ENCODE measurements at regions not wholly inside any gene's neighbourhood (a gene's known extent, or its start where the extent isn't known, plus 50 kb on each side); places are given as distances from the start of the nearest gene placed in this dataset.

- no peak overlapping the region for H2AFZ ChIP-seq (ENCODE audit: control insufficient read depth, low read length)
- no peaks in the 10 kb centered on the region for H3K4me1 ChIP-seq (ENCODE audit: control insufficient read depth, extremely low read depth, insufficient read depth, low read length)
- H3K27ac ChIP-seq (ENCODE audit: control insufficient read depth, insufficient read depth, low read length): no peak overlapping the region
- no peaks in the 10 kb centered on the region for H3K27me3 ChIP-seq (ENCODE audit: control insufficient read depth, extremely low read depth, insufficient read depth, low read length)
- TF ChIP-seq CTCF (optimal IDR thresholded peaks at IDR 0.05 in 1 of 3, IDR thresholded peaks at IDR 0.05 in 1 of 3, conservative IDR thresholded peaks at IDR 0.05 in 1 of 3; ENCODE audit: extremely low read depth in 1 of 3, insufficient read depth in 2 of 3, low read length in 3 of 3): no peak
- TF ChIP-seq EZH2 (IDR thresholded peaks at IDR 0.05; ENCODE audit: low read length): no peak
- H3K9ac ChIP-seq (ENCODE audit: control insufficient read depth, extremely low read depth, insufficient read depth, low read length): no peak overlapping the region
- FAIRE-seq (no peak), DNase-seq (ENCODE audit: low read depth, low spot score) (no peak)
- no peaks in the 10 kb centered on the region for H4K20me1 ChIP-seq (ENCODE audit: control insufficient read depth, extremely low read depth, insufficient read depth, low read length)
- dilution Hi-C loops (cut with MboI; ENCODE audit: extremely low pct_ligation_motif_present, low sequenced_read_pairs): no loop called here
- no peak overlapping the region for H3K4me2 ChIP-seq (ENCODE audit: control insufficient read depth, extremely low read depth, insufficient read depth, low read depth, low read length)
- H3K9me1 ChIP-seq (ENCODE audit: control insufficient read depth, extremely low read depth, insufficient read depth, low read length): no peaks in the 10 kb centered on the region
- H3K4me3 ChIP-seq (ENCODE audit: control insufficient read depth in 2 of 3, extremely low read depth in 1 of 3, insufficient read depth in 2 of 3, low read depth in 1 of 3, low read length in 3 of 3): no peak overlapping the region
- H3K79me2 ChIP-seq (ENCODE audit: control insufficient read depth, insufficient read depth, low read length): no peaks in the 10 kb centered on the region
- H3K36me3 ChIP-seq (ENCODE audit: control insufficient read depth in 2 of 2, extremely low read depth in 1 of 2, insufficient read depth in 2 of 2, low read length in 2 of 2): no peaks in the 10 kb centered on the region
- H3K9me3 ChIP-seq (ENCODE audit: control insufficient read depth, low read depth, low read length): no peaks in the 10 kb centered on the region
These were observed 58.1 kb upstream of the HEPHL1 start for GRCh38 chr11:93963072-93963471.

DNA sequence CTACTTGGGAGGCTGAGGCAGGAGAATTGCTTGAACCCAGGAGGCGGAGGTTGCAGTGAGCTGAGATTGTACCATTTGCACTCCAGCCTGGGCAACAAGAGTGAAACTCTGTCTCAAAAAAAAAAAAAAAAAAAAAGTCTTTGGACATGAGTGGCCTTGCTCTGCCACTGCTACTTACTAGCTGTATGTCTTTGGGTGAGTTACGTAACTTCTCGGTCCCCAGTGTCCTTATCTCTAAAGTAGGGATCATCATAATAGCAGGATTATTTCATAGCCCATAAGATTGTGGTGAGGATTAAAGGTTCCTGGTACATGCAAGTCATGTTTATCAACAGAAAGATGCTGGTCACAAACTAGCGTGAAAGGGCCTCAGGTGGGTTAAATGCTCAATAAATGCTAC, 53.9 kb upstream of the HEPHL1 start:
- FAIRE-seq (no peak), DNase-seq (ENCODE audit: low read depth, low spot score) (no peak)
- Histone ChIP-seq H2AFZ (ENCODE audit: control insufficient read depth, low read length) (no peak overlapping the region), H3K9me3 (ENCODE audit: control insufficient read depth, low read depth, low read length) (no peaks in the 10 kb centered on the region), H3K4me3 (ENCODE audit: control insufficient read depth in 2 of 3, extremely low read depth in 1 of 3, insufficient read depth in 2 of 3, low read depth in 1 of 3, low read length in 3 of 3) (no peak overlapping the region), H4K20me1 (ENCODE audit: control insufficient read depth, extremely low read depth, insufficient read depth, low read length) (no peaks in the 10 kb centered on the region), H3K27me3 (ENCODE audit: control insufficient read depth, extremely low read depth, insufficient read depth, low read length) (no peaks in the 10 kb centered on the region), H3K4me2 (ENCODE audit: control insufficient read depth, extremely low read depth, insufficient read depth, low read depth, low read length) (no peak overlapping the region), H3K36me3 (ENCODE audit: control insufficient read depth in 2 of 2, extremely low read depth in 1 of 2, insufficient read depth in 2 of 2, low read length in 2 of 2) (no peaks in the 10 kb centered on the region), H3K79me2 (ENCODE audit: control insufficient read depth, insufficient read depth, low read length) (no peaks in the 10 kb centered on the region), H3K9ac (ENCODE audit: control insufficient read depth, extremely low read depth, insufficient read depth, low read length) (no peak overlapping the region), H3K4me1 (ENCODE audit: control insufficient read depth, extremely low read depth, insufficient read depth, low read length) (no peaks in the 10 kb centered on the region), H3K9me1 (ENCODE audit: control insufficient read depth, extremely low read depth, insufficient read depth, low read length) (no peaks in the 10 kb centered on the region), H3K27ac (ENCODE audit: control insufficient read depth, insufficient read depth, low read length) (no peak overlapping the region)
- TF ChIP-seq EZH2 (IDR thresholded peaks at IDR 0.05; ENCODE audit: low read length) (no peak), CTCF (optimal IDR thresholded peaks at IDR 0.05 in 1 of 3, IDR thresholded peaks at IDR 0.05 in 1 of 3, conservative IDR thresholded peaks at IDR 0.05 in 1 of 3; ENCODE audit: extremely low read depth in 1 of 3, insufficient read depth in 2 of 3, low read length in 3 of 3) (no peak)
- dilution Hi-C loops (cut with MboI; ENCODE audit: extremely low pct_ligation_motif_present, low sequenced_read_pairs): no loop called here
